ENCODE measurements at regions not wholly inside any gene's neighbourhood (a gene's known extent, or its start where the extent isn't known, plus 50 kb on each side); places are given as distances from the start of the nearest gene placed in this dataset.

GRCh38 chr11:109854731-109855130 lies 238.5 kb upstream of the ZC3H12C start:
- DNase-seq (ENCODE audit: low read depth): no peak
- no peak overlapping the region for H3K4me3 ChIP-seq (ENCODE audit: low read depth, low read length)
- TF ChIP-seq CTCF (IDR thresholded peaks at IDR 0.05; ENCODE audit: control insufficient read depth, extremely low read depth, insufficient read depth): no peak

- TF ChIP-seq CTCF (IDR thresholded peaks at IDR 0.05; ENCODE audit: control insufficient read depth, extremely low read depth, insufficient read depth): no peak
- H3K4me3 ChIP-seq (ENCODE audit: low read depth, low read length): no peak overlapping the region
- DNase-seq (ENCODE audit: low read depth): no peak
Measured at GRCh38 chr11:109856928-109857327, 236.3 kb upstream of the ZC3H12C start.

- no peak for DNase-seq (ENCODE audit: low read depth)
- TF ChIP-seq CTCF (IDR thresholded peaks at IDR 0.05; ENCODE audit: control insufficient read depth, extremely low read depth, insufficient read depth): no peak
- no peak overlapping the region for H3K4me3 ChIP-seq (ENCODE audit: low read depth, low read length)
Measured at GRCh38 chr11:109857637-109858036, 235.6 kb upstream of the ZC3H12C start.

GRCh38 chr11:109858152-109858551 lies 235.0 kb upstream of the ZC3H12C start:
- no peak overlapping the region for H3K4me3 ChIP-seq (ENCODE audit: low read depth, low read length)
- TF ChIP-seq CTCF (IDR thresholded peaks at IDR 0.05; ENCODE audit: control insufficient read depth, extremely low read depth, insufficient read depth): no peak
- no peak for DNase-seq (ENCODE audit: low read depth)

GRCh38 chr11:109859045-109859724 lies 234.0 kb upstream of the ZC3H12C start:
- no peak overlapping the region for H3K4me3 ChIP-seq (ENCODE audit: low read depth, low read length)
- no peak for DNase-seq (ENCODE audit: low read depth)
- TF ChIP-seq CTCF (IDR thresholded peaks at IDR 0.05; ENCODE audit: control insufficient read depth, extremely low read depth, insufficient read depth): no peak

GRCh38 chr11:109862835-109863234 lies 230.4 kb upstream of the ZC3H12C start:
- no peak overlapping the region for H3K4me3 ChIP-seq (ENCODE audit: low read depth, low read length)
- DNase-seq (ENCODE audit: low read depth): no peak
- no peak for TF ChIP-seq CTCF (IDR thresholded peaks at IDR 0.05; ENCODE audit: control insufficient read depth, extremely low read depth, insufficient read depth)

- H3K4me3 ChIP-seq (ENCODE audit: low read depth, low read length): no peak overlapping the region
- TF ChIP-seq CTCF (IDR thresholded peaks at IDR 0.05; ENCODE audit: control insufficient read depth, extremely low read depth, insufficient read depth): no peak
- DNase-seq (ENCODE audit: low read depth): no peak
Measured at GRCh38 chr11:109864151-109864661, 229.0 kb upstream of the ZC3H12C start.
